ENCODE measurements at regions not wholly inside any gene's neighbourhood (a gene's known extent, or its start where the extent isn't known, plus 50 kb on each side); places are given as distances from the start of the nearest gene placed in this dataset.
"Not testable (repeated sequence)": the region's sequence is repeated elsewhere in the genome, so short reads cannot be mapped to it uniquely, and the experiment has no call there.

- intact Hi-C loops (cut with DNase I) = no loop called here
- DNase-seq (ENCODE audit: low spot score) (no peak), ATAC-seq (no peak)
Observed at GRCh38 chr1:31485166-31485565, 72.2 kb downstream of the SERINC2 start.

GRCh38 chr1:31487143-31487542 lies 74.1 kb downstream of the SERINC2 start:
- DNase-seq (ENCODE audit: low spot score) (no peak), ATAC-seq (no peak)
- intact Hi-C loops (cut with DNase I) = no loop called here

DNA sequence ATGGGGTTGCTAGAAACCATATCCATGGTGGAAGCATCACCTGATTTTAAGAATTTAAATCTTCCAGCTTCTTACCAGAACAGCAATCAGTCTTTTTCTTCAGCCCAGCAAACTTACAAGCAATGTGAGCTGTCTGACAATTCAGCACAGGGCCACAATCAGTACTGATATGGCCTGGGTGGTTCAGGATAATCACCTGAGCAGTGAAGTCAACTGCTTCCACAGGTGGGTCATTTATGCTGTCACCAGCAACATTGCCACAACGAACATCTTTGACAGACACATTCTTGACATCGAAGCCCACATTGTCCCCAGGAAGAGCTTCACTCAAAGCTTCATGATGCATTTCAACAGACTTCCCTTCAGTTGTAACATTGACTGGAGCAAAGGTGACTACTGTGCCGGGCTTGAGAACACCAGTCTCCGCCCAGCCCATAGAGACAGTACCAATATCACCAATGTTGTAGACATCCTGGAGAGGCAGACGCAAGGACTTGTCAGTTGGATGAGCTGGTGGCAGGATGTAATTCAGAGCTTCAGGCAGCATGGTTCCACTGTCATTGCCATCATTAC lies 74.8 kb downstream of the SERINC2 start:
- ATAC-seq (no peak), DNase-seq (ENCODE audit: low spot score) (no peak)
- intact Hi-C loops (cut with DNase I) = no loop called here

GRCh38 chr1:31488528-31488927 lies 75.5 kb downstream of the SERINC2 start:
- DNase-seq (ENCODE audit: low spot score) (no peak), ATAC-seq (no peak)
- intact Hi-C loops (cut with DNase I) = no loop called here

GRCh38 chr1:31489575-31489974 lies 76.6 kb downstream of the SERINC2 start:
- intact Hi-C loops (cut with DNase I); ATAC-seq; DNase-seq (ENCODE audit: low spot score): not testable (repeated sequence)

- DNase-seq (ENCODE audit: low spot score); ATAC-seq; intact Hi-C loops (cut with DNase I): not testable (repeated sequence)
Observed at GRCh38 chr1:31490596-31490995, 77.6 kb downstream of the SERINC2 start.

GRCh38 chr1:31495351-31495750 lies 81.0 kb upstream of the TINAGL1 start:
- DNase-seq (ENCODE audit: low spot score); ATAC-seq; intact Hi-C loops (cut with DNase I): not testable (repeated sequence)

- DNase-seq (ENCODE audit: low spot score); intact Hi-C loops (cut with DNase I); ATAC-seq: not testable (repeated sequence)
Observed at GRCh38 chr1:31495770-31496169, 80.5 kb upstream of the TINAGL1 start.

DNA sequence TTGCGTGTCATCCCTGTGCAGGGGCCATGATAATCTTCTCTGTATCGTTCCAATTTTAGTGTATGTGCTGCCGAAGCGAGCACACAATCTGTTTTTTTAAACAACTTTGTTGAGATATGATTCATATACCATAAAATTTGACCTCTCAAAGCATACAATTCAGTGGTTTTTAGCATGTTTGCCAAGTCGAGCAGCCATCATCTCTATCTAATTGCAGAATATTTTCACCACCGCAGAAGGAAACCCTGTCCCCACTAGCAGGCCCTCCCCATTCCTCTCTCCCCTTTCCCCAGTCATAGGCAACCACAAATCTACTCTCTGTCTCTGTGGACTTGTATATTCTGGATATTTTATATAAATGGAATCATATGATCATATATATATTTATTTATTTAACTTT lies 78.7 kb upstream of the TINAGL1 start:
- DNase-seq (ENCODE audit: low spot score) = no peak
- intact Hi-C loops (cut with DNase I) = no loop called here
- ATAC-seq = no peak

GRCh38 chr1:31498376-31499040 lies 77.8 kb upstream of the TINAGL1 start:
- no peak for DNase-seq (ENCODE audit: low spot score)
- ATAC-seq = no peak
- intact Hi-C loops (cut with DNase I) = no loop called here

DNA sequence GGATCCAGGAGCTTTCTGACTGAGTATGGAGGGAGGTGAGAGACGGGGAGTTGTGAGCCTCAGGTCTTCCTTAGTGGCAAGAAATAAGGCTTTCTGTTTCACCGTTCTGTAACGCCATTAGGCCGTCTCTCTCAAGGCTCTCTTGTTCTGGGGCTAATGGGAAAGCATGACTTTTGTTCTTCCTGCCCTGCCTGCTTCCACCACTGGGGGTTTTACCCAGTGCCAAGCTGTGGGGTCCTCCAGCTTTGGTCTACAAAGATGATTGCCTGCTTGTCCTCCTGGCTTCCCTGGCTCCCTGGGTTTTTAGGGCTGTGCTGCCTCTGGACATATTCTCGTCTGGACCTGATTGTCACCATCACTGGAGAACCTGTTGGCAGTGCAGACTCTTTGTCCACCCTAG lies 74.8 kb upstream of the TINAGL1 start:
- DNase-seq (ENCODE audit: low spot score) = no peak
- ATAC-seq = no peak
- intact Hi-C loops (cut with DNase I) = no loop called here

- intact Hi-C loops (cut with DNase I) = no loop called here
- DNase-seq (ENCODE audit: low spot score) (no peak), ATAC-seq (no peak)
Observed at GRCh38 chr1:31502253-31502652, 74.1 kb upstream of the TINAGL1 start.

GRCh38 chr1:31502926-31503511 lies 73.3 kb upstream of the TINAGL1 start:
- intact Hi-C loops (cut with DNase I) = no loop called here
- ATAC-seq (no peak), DNase-seq (ENCODE audit: low spot score) (no peak)

DNA sequence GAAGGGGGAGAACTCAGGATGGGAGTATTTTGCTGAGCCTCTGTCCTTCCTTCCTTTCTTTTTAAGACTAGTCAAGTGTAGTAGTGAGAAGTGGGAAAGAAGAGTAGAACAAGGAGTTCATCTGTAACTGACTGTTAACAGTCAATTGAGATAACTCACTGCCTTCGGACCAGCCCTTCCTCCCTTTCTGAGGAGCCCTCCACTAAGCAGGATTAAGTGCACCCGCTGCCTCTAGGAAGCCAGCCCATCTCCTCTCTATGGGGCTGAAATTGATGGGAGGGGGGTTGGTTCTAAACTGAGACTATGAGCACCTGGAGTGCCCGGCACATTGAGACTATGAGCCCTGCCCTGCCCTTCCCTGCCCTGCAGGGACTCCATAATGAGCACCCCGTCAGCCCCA lies 72.7 kb upstream of the TINAGL1 start:
- DNase-seq (ENCODE audit: low spot score) (no peak), ATAC-seq (no peak)
- intact Hi-C loops (cut with DNase I) = no loop called here

DNA sequence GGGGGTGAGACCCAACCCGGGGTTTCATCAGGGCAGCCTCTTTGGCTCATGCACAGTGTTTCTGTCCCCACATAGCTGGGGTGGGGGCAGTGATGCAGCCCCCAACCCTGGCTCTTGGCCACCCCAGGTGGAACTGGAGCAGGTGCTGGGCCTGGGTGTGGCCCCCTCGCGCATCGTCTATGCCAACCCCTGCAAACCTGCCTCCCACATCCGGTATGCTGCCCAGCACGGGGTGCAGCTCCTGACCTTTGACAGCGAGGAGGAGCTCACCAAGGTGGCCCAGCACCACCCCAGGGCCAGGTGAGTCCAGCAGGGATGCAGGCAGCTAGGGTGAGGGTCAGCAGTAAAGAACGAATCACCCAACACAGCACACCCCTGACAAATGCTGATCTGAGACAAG lies 72.3 kb upstream of the TINAGL1 start:
- ATAC-seq (no peak), DNase-seq (ENCODE audit: low spot score) (no peak)
- intact Hi-C loops (cut with DNase I) = no loop called here

GRCh38 chr1:31505911-31506497 lies 70.3 kb upstream of the TINAGL1 start:
- intact Hi-C loops (cut with DNase I) = no loop called here
- DNase-seq (ENCODE audit: low spot score) (no peak), ATAC-seq (no peak)

GRCh38 chr1:31507221-31507620 lies 69.1 kb upstream of the TINAGL1 start:
- DNase-seq (ENCODE audit: low spot score) (no peak), ATAC-seq (no peak)
- intact Hi-C loops (cut with DNase I) = no loop called here

GRCh38 chr1:31507676-31508530 lies 68.4 kb upstream of the TINAGL1 start:
- intact Hi-C loops (cut with DNase I) = no loop called here
- ATAC-seq (no peak), DNase-seq (ENCODE audit: low spot score) (no peak)

All from sciatic nerve (tissue), 2 donors.